ENCODE measurements at regions not wholly inside any gene's neighbourhood (a gene's known extent, or its start where the extent isn't known, plus 50 kb on each side); places are given as distances from the start of the nearest gene placed in this dataset.

DNA sequence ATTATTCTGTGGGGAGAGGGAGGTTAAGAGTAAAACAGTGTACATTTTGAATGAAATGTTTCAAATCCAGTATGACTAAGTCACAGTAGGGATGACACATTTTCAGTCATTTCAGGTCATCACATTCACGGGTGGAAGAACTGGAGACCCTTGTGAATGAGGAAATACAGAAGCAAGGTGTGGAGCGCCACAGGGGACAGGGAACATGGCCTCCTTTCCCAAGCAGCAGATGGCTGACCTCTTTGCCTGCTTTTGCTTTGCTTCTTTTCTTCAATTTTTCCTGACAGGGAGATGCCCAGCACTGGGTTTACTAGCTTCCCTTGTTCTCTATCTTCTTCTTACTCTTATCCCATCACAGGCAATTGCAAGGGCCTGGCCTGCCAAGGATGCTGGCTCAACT is 278.9 kb upstream of the DLGAP1 start:
- Histone ChIP-seq H3K79me1 (ENCODE audit: low read length) (no peaks in the 10 kb centered on the region), H3K4me1 (ENCODE audit: control insufficient read depth, low read depth, low read length) (no peaks in the 10 kb centered on the region), H2BK15ac (replicated peaks; ENCODE audit: low read depth) (no peak overlapping the region), H4K8ac (ENCODE audit: low read depth, low read length) (no peak overlapping the region), H3K79me2 (ENCODE audit: control insufficient read depth, insufficient read depth, low read length) (no peaks in the 10 kb centered on the region), H3K23ac (ENCODE audit: low read length) (no peak overlapping the region), H2BK120ac (ENCODE audit: low read depth, low read length) (no peak overlapping the region), H3K18ac (ENCODE audit: low read length) (no peak overlapping the region), H2AK5ac (ENCODE audit: low read length) (no peak overlapping the region), H3K27ac (ENCODE audit: low read depth, low read length) (no peak overlapping the region), H4K5ac (ENCODE audit: low read length) (no peak overlapping the region), H3K4me3 (ENCODE audit: low read length) (no peak overlapping the region), H2BK5ac (ENCODE audit: low read length) (no peak overlapping the region), H3K56ac (ENCODE audit: low read length) (no peak overlapping the region), H3K9ac (ENCODE audit: low read length) (no peak overlapping the region), H3K4me2 (ENCODE audit: low read length) (no peak overlapping the region), H3K36me3 (ENCODE audit: control insufficient read depth, insufficient read depth, low read length) (no peaks in the 10 kb centered on the region), H3K27me3 (ENCODE audit: insufficient read depth, low read length, poor library complexity) (no peaks in the 10 kb centered on the region), H3K4ac (ENCODE audit: low read depth, low read length) (no peak overlapping the region)
- WGBS (ENCODE audit: extremely low coverage, insufficient coverage, low lambda C conversion rate): no CpG with 5 or more reads among the region's 2 CpGs
- DNase-seq: no peak

- Histone ChIP-seq H3K36me3 (ENCODE audit: control insufficient read depth, insufficient read depth, low read length) (no peaks in the 10 kb centered on the region), H3K79me2 (ENCODE audit: control insufficient read depth, insufficient read depth, low read length) (no peaks in the 10 kb centered on the region), H4K8ac (ENCODE audit: low read depth, low read length) (no peak overlapping the region), H3K56ac (ENCODE audit: low read length) (no peak overlapping the region), H3K4ac (ENCODE audit: low read depth, low read length) (no peak overlapping the region), H2BK15ac (replicated peaks; ENCODE audit: low read depth) (no peak overlapping the region), H3K27ac (ENCODE audit: low read depth, low read length) (no peak overlapping the region), H3K79me1 (ENCODE audit: low read length) (no peaks in the 10 kb centered on the region), H3K4me3 (ENCODE audit: low read length) (no peak overlapping the region), H2BK5ac (ENCODE audit: low read length) (no peak overlapping the region), H4K5ac (ENCODE audit: low read length) (no peak overlapping the region), H3K27me3 (ENCODE audit: insufficient read depth, low read length, poor library complexity) (no peaks in the 10 kb centered on the region), H3K9ac (ENCODE audit: low read length) (no peak overlapping the region), H3K4me1 (ENCODE audit: control insufficient read depth, low read depth, low read length) (no peaks in the 10 kb centered on the region), H3K18ac (ENCODE audit: low read length) (no peak overlapping the region), H2AK5ac (ENCODE audit: low read length) (no peak overlapping the region), H2BK120ac (ENCODE audit: low read depth, low read length) (no peak overlapping the region), H3K23ac (ENCODE audit: low read length) (no peak overlapping the region), H3K4me2 (ENCODE audit: low read length) (no peak overlapping the region)
- no peak for DNase-seq
- WGBS (ENCODE audit: extremely low coverage, insufficient coverage, low lambda C conversion rate): no CpG with 5 or more reads among the region's 3 CpGs
These were observed 266.4 kb upstream of the DLGAP1 start for GRCh38 chr18:4721545-4721944.

DNA sequence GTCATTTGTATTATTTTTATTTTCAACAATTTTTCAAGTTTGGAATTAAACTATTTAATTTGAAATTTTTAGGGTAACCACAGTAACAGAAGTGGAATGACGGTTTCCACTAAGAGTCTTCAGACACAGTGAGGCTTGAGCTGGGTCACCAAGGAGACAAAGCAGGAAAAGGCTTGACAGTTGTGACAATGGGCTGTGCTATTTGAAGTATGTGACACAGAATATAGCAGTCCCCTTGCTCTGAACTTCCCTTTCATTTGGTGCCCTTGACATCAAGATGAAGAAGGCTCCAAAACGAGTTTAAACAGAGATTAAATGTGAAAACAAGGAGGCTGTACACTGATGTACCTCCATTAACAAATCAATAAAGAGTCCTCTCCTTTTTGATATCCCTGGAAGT is 265.4 kb upstream of the DLGAP1 start:
- Histone ChIP-seq H3K18ac (ENCODE audit: low read length) (no peak overlapping the region), H3K9ac (ENCODE audit: low read length) (no peak overlapping the region), H3K23ac (ENCODE audit: low read length) (no peak overlapping the region), H2BK120ac (ENCODE audit: low read depth, low read length) (no peak overlapping the region), H3K36me3 (ENCODE audit: control insufficient read depth, insufficient read depth, low read length) (no peaks in the 10 kb centered on the region), H4K8ac (ENCODE audit: low read depth, low read length) (no peak overlapping the region), H4K5ac (ENCODE audit: low read length) (no peak overlapping the region), H2BK5ac (ENCODE audit: low read length) (no peak overlapping the region), H3K79me2 (ENCODE audit: control insufficient read depth, insufficient read depth, low read length) (no peaks in the 10 kb centered on the region), H3K4me1 (ENCODE audit: control insufficient read depth, low read depth, low read length) (no peaks in the 10 kb centered on the region), H3K27me3 (ENCODE audit: insufficient read depth, low read length, poor library complexity) (no peaks in the 10 kb centered on the region), H3K4me3 (ENCODE audit: low read length) (no peak overlapping the region), H3K56ac (ENCODE audit: low read length) (no peak overlapping the region), H2AK5ac (ENCODE audit: low read length) (no peak overlapping the region), H3K4me2 (ENCODE audit: low read length) (no peak overlapping the region), H3K79me1 (ENCODE audit: low read length) (no peaks in the 10 kb centered on the region), H2BK15ac (replicated peaks; ENCODE audit: low read depth) (no peak overlapping the region), H3K27ac (ENCODE audit: low read depth, low read length) (no peak overlapping the region), H3K4ac (ENCODE audit: low read depth, low read length) (no peak overlapping the region)
- DNase-seq: peak; percentile 87
- no CpG with 5 or more reads among the region's 2 CpGs for WGBS (ENCODE audit: extremely low coverage, insufficient coverage, low lambda C conversion rate)

DNA sequence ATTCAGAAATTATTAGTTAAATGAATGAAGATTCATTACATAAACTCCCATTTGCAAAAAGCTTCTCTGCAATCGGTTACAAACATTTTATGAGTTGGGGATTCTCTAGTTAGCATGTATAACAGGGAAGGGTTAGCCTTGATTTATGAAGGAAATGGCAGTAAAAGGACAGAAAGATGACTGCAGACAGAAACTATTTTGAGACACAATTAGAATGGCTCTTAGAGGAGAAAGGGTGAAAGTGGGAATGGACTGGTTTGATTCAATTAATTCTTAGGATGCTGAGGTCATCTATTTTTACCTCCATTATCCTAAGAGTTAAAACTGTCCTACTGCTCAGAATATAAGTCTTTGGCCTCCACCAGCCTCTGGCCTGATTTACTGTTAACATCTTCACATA is 250.8 kb upstream of the DLGAP1 start:
- Histone ChIP-seq H2BK120ac (ENCODE audit: low read depth, low read length) (no peak overlapping the region), H3K9ac (ENCODE audit: low read length) (no peak overlapping the region), H3K36me3 (ENCODE audit: control insufficient read depth, insufficient read depth, low read length) (no peaks in the 10 kb centered on the region), H3K4me1 (ENCODE audit: control insufficient read depth, low read depth, low read length) (peaks cover 7% of the 10 kb centered on the region), H3K27ac (ENCODE audit: low read depth, low read length) (no peak overlapping the region), H3K79me2 (ENCODE audit: control insufficient read depth, insufficient read depth, low read length) (no peaks in the 10 kb centered on the region), H2BK15ac (replicated peaks; ENCODE audit: low read depth) (no peak overlapping the region), H4K5ac (ENCODE audit: low read length) (no peak overlapping the region), H3K4me2 (ENCODE audit: low read length) (no peak overlapping the region), H3K18ac (ENCODE audit: low read length) (no peak overlapping the region), H3K4ac (ENCODE audit: low read depth, low read length) (no peak overlapping the region), H3K27me3 (ENCODE audit: insufficient read depth, low read length, poor library complexity) (no peaks in the 10 kb centered on the region), H3K56ac (ENCODE audit: low read length) (no peak overlapping the region), H2AK5ac (ENCODE audit: low read length) (no peak overlapping the region), H4K8ac (ENCODE audit: low read depth, low read length) (no peak overlapping the region), H3K4me3 (ENCODE audit: low read length) (no peak overlapping the region), H2BK5ac (ENCODE audit: low read length) (no peak overlapping the region), H3K23ac (ENCODE audit: low read length) (no peak overlapping the region), H3K79me1 (ENCODE audit: low read length) (no peaks in the 10 kb centered on the region)
- no peak for DNase-seq
- WGBS (ENCODE audit: extremely low coverage, insufficient coverage, low lambda C conversion rate): no CpG with 5 or more reads among the region's 1 CpG

DNA sequence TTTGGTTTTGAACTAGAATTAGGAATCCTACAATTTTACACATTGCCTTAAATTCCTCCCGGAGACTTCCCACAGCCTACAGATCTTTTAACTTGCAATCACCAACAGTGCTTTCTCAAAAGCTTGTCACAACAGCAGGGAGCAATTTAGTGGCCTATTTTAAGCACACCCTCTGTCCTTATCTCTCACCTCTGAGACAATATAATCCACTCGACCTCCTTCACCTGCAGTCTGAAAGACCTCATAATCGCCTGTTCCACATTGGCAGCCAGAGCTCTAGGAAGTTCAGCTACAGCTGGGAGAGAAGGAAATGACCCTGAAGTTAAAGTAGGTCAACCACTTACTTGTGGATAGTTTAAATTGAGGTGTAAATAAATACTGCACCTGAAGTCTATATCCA is 249.7 kb upstream of the DLGAP1 start:
- DNase-seq: peak; percentile 89
- Histone ChIP-seq H3K36me3 (ENCODE audit: control insufficient read depth, insufficient read depth, low read length) (no peaks in the 10 kb centered on the region), H4K8ac (ENCODE audit: low read depth, low read length) (no peak overlapping the region), H2BK15ac (replicated peaks; ENCODE audit: low read depth) (no peak overlapping the region), H3K4me3 (ENCODE audit: low read length) (no peak overlapping the region), H4K5ac (ENCODE audit: low read length) (no peak overlapping the region), H2BK120ac (ENCODE audit: low read depth, low read length) (no peak overlapping the region), H3K56ac (ENCODE audit: low read length) (peak overlapping the region; percentile 63), H3K9ac (ENCODE audit: low read length) (no peak overlapping the region), H3K27me3 (ENCODE audit: insufficient read depth, low read length, poor library complexity) (no peaks in the 10 kb centered on the region), H3K79me2 (ENCODE audit: control insufficient read depth, insufficient read depth, low read length) (no peaks in the 10 kb centered on the region), H2BK5ac (ENCODE audit: low read length) (no peak overlapping the region), H3K18ac (ENCODE audit: low read length) (no peak overlapping the region), H3K79me1 (ENCODE audit: low read length) (no peaks in the 10 kb centered on the region), H2AK5ac (ENCODE audit: low read length) (no peak overlapping the region), H3K4me2 (ENCODE audit: low read length) (no peak overlapping the region), H3K27ac (ENCODE audit: low read depth, low read length) (peak overlapping the region; percentile 46), H3K4me1 (ENCODE audit: control insufficient read depth, low read depth, low read length) (peaks cover 7% of the 10 kb centered on the region), H3K23ac (ENCODE audit: low read length) (no peak overlapping the region), H3K4ac (ENCODE audit: low read depth, low read length) (no peak overlapping the region)
- WGBS (ENCODE audit: extremely low coverage, insufficient coverage, low lambda C conversion rate): no CpG with 5 or more reads among the region's 3 CpGs

DNA sequence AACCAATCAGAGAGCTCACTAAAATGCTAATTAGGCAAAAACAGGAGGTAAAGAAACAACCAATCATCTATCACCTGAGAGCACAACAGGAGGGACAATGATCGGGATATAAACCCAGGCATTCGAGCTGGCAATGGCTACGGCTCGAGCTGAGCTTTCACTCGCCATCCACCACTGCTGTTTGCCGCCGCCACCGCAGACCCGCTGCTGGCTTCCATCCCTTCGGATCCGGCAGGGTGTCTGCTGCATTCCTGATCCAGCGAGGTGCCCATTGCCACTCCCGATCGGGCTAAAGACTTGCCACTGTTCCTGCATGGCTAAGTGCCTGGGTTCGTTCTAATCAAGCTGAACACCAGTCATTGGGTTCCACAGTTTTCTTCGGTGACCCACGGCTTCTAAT is 236.7 kb upstream of the DLGAP1 start:
- Histone ChIP-seq H3K79me2 (ENCODE audit: control insufficient read depth, insufficient read depth, low read length) (no peaks in the 10 kb centered on the region), H3K18ac (ENCODE audit: low read length) (no peak overlapping the region), H3K4me3 (ENCODE audit: low read length) (no peak overlapping the region), H4K5ac (ENCODE audit: low read length) (no peak overlapping the region), H3K9ac (ENCODE audit: low read length) (no peak overlapping the region), H3K4ac (ENCODE audit: low read depth, low read length) (no peak overlapping the region), H3K4me1 (ENCODE audit: control insufficient read depth, low read depth, low read length) (no peaks in the 10 kb centered on the region), H3K27me3 (ENCODE audit: insufficient read depth, low read length, poor library complexity) (no peaks in the 10 kb centered on the region), H2BK15ac (replicated peaks; ENCODE audit: low read depth) (no peak overlapping the region), H2AK5ac (ENCODE audit: low read length) (no peak overlapping the region), H3K23ac (ENCODE audit: low read length) (no peak overlapping the region), H3K56ac (ENCODE audit: low read length) (no peak overlapping the region), H2BK120ac (ENCODE audit: low read depth, low read length) (no peak overlapping the region), H3K79me1 (ENCODE audit: low read length) (no peaks in the 10 kb centered on the region), H2BK5ac (ENCODE audit: low read length) (no peak overlapping the region), H4K8ac (ENCODE audit: low read depth, low read length) (no peak overlapping the region), H3K27ac (ENCODE audit: low read depth, low read length) (no peak overlapping the region), H3K36me3 (ENCODE audit: control insufficient read depth, insufficient read depth, low read length) (no peaks in the 10 kb centered on the region), H3K4me2 (ENCODE audit: low read length) (no peak overlapping the region)
- DNase-seq: no peak
- WGBS (ENCODE audit: extremely low coverage, insufficient coverage, low lambda C conversion rate): no CpG with 5 or more reads among the region's 17 CpGs
